IPS DF 6.9 (cell line): ENCODE measurements at regions not wholly inside any gene's neighbourhood (a gene's known extent, or its start where the extent isn't known, plus 50 kb on each side); places are given as distances from the start of the nearest gene placed in this dataset.
"Not testable (repeated sequence)": the region's sequence is repeated elsewhere in the genome, so short reads cannot be mapped to it uniquely, and the experiment has no call there.

Experiments used
- DNase-seq: peaks from one replicate; pipeline ENCODE4 v3.0.0-alpha.2; 2013; ENCODE audit warnings: low read depth, low spot score
- H3K27ac ChIP-seq: one replicate; pipeline ENCODE4 v1.5.1; 2013; ENCODE audit warnings: low read length, control low read depth
- H3K27me3 ChIP-seq: 2 replicates; pipeline ENCODE4 v1.6.1; 2013; ENCODE audit warnings: mild to moderate bottlenecking, low read length; ENCODE audit not compliant: control insufficient read depth, insufficient read depth
- H3K36me3 ChIP-seq: 2 replicates; pipeline ENCODE4 v1.6.1; 2013; ENCODE audit warnings: low read length; ENCODE audit not compliant: control insufficient read depth, insufficient read depth
- H3K4me1 ChIP-seq: 2 replicates; pipeline ENCODE4 v1.6.1; 2013; ENCODE audit warnings: low read length; ENCODE audit not compliant: control insufficient read depth, insufficient read depth
- H3K4me3 ChIP-seq: 2 replicates; pipeline ENCODE4 v1.5.1; 2013; ENCODE audit warnings: mild to moderate bottlenecking, low read length
- H3K9me3 ChIP-seq: 2 replicates; pipeline ENCODE4 v1.6.1; 2013; ENCODE audit warnings: low read length, inconsistent platforms; ENCODE audit not compliant: control insufficient read depth, insufficient read depth
- WGBS: extraction: QIAGEN DNeasy Blood & Tissue Kit; methylation state at CpG from one replicate; pipeline ENCODE4 v1.1.7; 2013; ENCODE audit warnings: mixed read lengths, missing lambda C conversion rate; ENCODE audit not compliant: insufficient read length, insufficient coverage; 5-methylcytosine and 5-hydroxymethylcytosine counted together

GRCh38 chr2:176424746-176425145 lies 155.5 kb downstream of the MTX2 start:
- no peaks in the 10 kb centered on the region for H3K9me3 ChIP-seq
- peaks cover 3% of the 10 kb centered on the region; the same call in 1 of the 2 replicates for H3K4me1 ChIP-seq
- no peak overlapping the region for H3K27ac ChIP-seq
- no CpG with 5 or more reads among the region's 2 CpGs for WGBS
- no peaks in the 10 kb centered on the region for H3K36me3 ChIP-seq
- H3K4me3 ChIP-seq, result no peak overlapping the region
- H3K27me3 ChIP-seq, result no peaks in the 10 kb centered on the region
- DNase-seq, result no peak

GRCh38 chr2:176427549-176427948 lies 158.3 kb downstream of the MTX2 start:
- H3K27ac ChIP-seq, result no peak overlapping the region
- no peak overlapping the region for H3K4me3 ChIP-seq
- no peaks in the 10 kb centered on the region for H3K27me3 ChIP-seq
- no CpG with 5 or more reads among the region's 2 CpGs for WGBS
- no peaks in the 10 kb centered on the region for H3K4me1 ChIP-seq
- DNase-seq, result no peak
- no peaks in the 10 kb centered on the region for H3K9me3 ChIP-seq
- H3K36me3 ChIP-seq, result no peaks in the 10 kb centered on the region

GRCh38 chr2:176428944-176429469 lies 159.8 kb downstream of the MTX2 start:
- H3K36me3 ChIP-seq, H3K4me1 ChIP-seq, DNase-seq, H3K4me3 ChIP-seq, H3K27ac ChIP-seq, H3K27me3 ChIP-seq, H3K9me3 ChIP-seq: not testable (repeated sequence)
- WGBS, result no CpG with 5 or more reads among the region's 5 CpGs

- Histone ChIP-seq H3K4me1 (no peaks in the 10 kb centered on the region), H3K4me3 (no peak overlapping the region), H3K9me3 (no peaks in the 10 kb centered on the region), H3K27ac (no peak overlapping the region), H3K27me3 (no peaks in the 10 kb centered on the region), H3K36me3 (no peaks in the 10 kb centered on the region)
- DNase-seq, result no peak
- WGBS, result no CpG with 5 or more reads among the region's 2 CpGs
Measured at GRCh38 chr2:176432434-176432833, 163.2 kb downstream of the MTX2 start.

- WGBS, result no CpG with 5 or more reads among the region's 3 CpGs
- DNase-seq, result no peak
Measured at GRCh38 chr2:176435729-176436128, 166.5 kb downstream of the MTX2 start.

GRCh38 chr2:176443946-176444345 lies 174.7 kb downstream of the MTX2 start:
- Histone ChIP-seq H3K27me3 (no peaks in the 10 kb centered on the region), H3K4me3 (no peak overlapping the region), H3K27ac (no peak overlapping the region), H3K9me3 (no peaks in the 10 kb centered on the region), H3K4me1 (peaks cover 2% of the 10 kb centered on the region; the same call in 1 of the 2 replicates), H3K36me3 (no peaks in the 10 kb centered on the region)
- DNase-seq, result no peak
- no CpG with 5 or more reads among the region's 2 CpGs for WGBS

More at GRCh38 chr2:176435729-176436128, 166.5 kb downstream of the MTX2 start:
- H3K27me3 ChIP-seq, result no peaks in the 10 kb centered on the region
- H3K9me3 ChIP-seq, result no peaks in the 10 kb centered on the region
- H3K36me3 ChIP-seq, result no peaks in the 10 kb centered on the region
- no peak overlapping the region for H3K4me3 ChIP-seq
- no peaks in the 10 kb centered on the region for H3K4me1 ChIP-seq
- no peak overlapping the region for H3K27ac ChIP-seq

- WGBS, result no CpG with 5 or more reads among the region's 4 CpGs
- Histone ChIP-seq H3K36me3 (no peaks in the 10 kb centered on the region), H3K27ac (no peak overlapping the region), H3K4me3 (no peak overlapping the region), H3K27me3 (no peaks in the 10 kb centered on the region), H3K4me1 (peaks cover 10% of the 10 kb centered on the region), H3K9me3 (no peaks in the 10 kb centered on the region)
- no peak for DNase-seq
Measured at GRCh38 chr2:176445956-176446355, 176.7 kb downstream of the MTX2 start.

GRCh38 chr2:176446718-176447414 lies 177.6 kb downstream of the MTX2 start:
- no peak overlapping the region for H3K4me3 ChIP-seq
- no peak overlapping the region for H3K27ac ChIP-seq
- H3K36me3 ChIP-seq, result no peaks in the 10 kb centered on the region
- H3K9me3 ChIP-seq, result no peaks in the 10 kb centered on the region
- no CpG with 5 or more reads among the region's 4 CpGs for WGBS
- DNase-seq, result no peak
- peaks cover 11% of the 10 kb centered on the region for H3K4me1 ChIP-seq
- no peaks in the 10 kb centered on the region for H3K27me3 ChIP-seq

- no peak overlapping the region for H3K4me3 ChIP-seq
- H3K4me1 ChIP-seq, result peaks cover 11% of the 10 kb centered on the region
- H3K36me3 ChIP-seq, result no peaks in the 10 kb centered on the region
- H3K27ac ChIP-seq, result no peak overlapping the region
- WGBS, result no CpG with 5 or more reads among the region's 1 CpG
- no peak for DNase-seq
- no peaks in the 10 kb centered on the region for H3K9me3 ChIP-seq
- H3K27me3 ChIP-seq, result no peaks in the 10 kb centered on the region
Measured at GRCh38 chr2:176447616-176448015, 178.4 kb downstream of the MTX2 start.

GRCh38 chr2:176449852-176450251 lies 180.6 kb downstream of the MTX2 start:
- peak; percentile 60 for DNase-seq
- H3K27me3 ChIP-seq, result no peaks in the 10 kb centered on the region
- H3K27ac ChIP-seq, result no peak overlapping the region
- no peaks in the 10 kb centered on the region for H3K9me3 ChIP-seq
- H3K4me1 ChIP-seq, result peaks cover 11% of the 10 kb centered on the region
- WGBS, result no CpG with 5 or more reads among the region's 3 CpGs
- no peaks in the 10 kb centered on the region for H3K36me3 ChIP-seq
- H3K4me3 ChIP-seq, result no peak overlapping the region

GRCh38 chr2:176453784-176454183 lies 184.5 kb downstream of the MTX2 start:
- DNase-seq, result no peak
- Histone ChIP-seq H3K4me1 (peaks cover 10% of the 10 kb centered on the region; the same call in 1 of the 2 replicates), H3K27ac (no peak overlapping the region), H3K9me3 (no peaks in the 10 kb centered on the region), H3K4me3 (no peak overlapping the region), H3K36me3 (no peaks in the 10 kb centered on the region), H3K27me3 (no peaks in the 10 kb centered on the region)
- WGBS, result no CpG with 5 or more reads among the region's 2 CpGs
